ENCODE measurements at regions not wholly inside any gene's neighbourhood (a gene's known extent, or its start where the extent isn't known, plus 50 kb on each side); places are given as distances from the start of the nearest gene placed in this dataset.

- TF ChIP-seq REST (IDR thresholded peaks at IDR 0.05; ENCODE audit: low read depth) (no peak), YY1 (IDR thresholded peaks at IDR 0.05; ENCODE audit: low read depth) (no peak), CEBPB (IDR thresholded peaks at IDR 0.05) (no peak), RAD21 (IDR thresholded peaks at IDR 0.05; ENCODE audit: low read depth) (no peak), MAX (IDR thresholded peaks at IDR 0.05) (no peak), EP300 (IDR thresholded peaks at IDR 0.05; ENCODE audit: borderline replicate concordance) (no peak), ZBTB7A (IDR thresholded peaks at IDR 0.05; ENCODE audit: low read depth) (no peak)
Measured at GRCh38 chr5:54848581-54848980, 136.8 kb downstream of the ESM1 start.
